Astrocyte (in vitro differentiated cells and primary cell): ENCODE measurements at regions not wholly inside any gene's neighbourhood (a gene's known extent, or its start where the extent isn't known, plus 50 kb on each side); places are given as distances from the start of the nearest gene placed in this dataset.

Source experiments
- CTCF ChIP-seq: IDR thresholded peaks from 2 replicates; pipeline ENCODE4 v1.5.1; 2011; ENCODE audit warnings: low read depth, mild to moderate bottlenecking, inconsistent platforms, low read length, moderate library complexity; ENCODE audit not compliant: insufficient read depth
- EZH2 ChIP-seq: IDR thresholded peaks from 2 replicates; pipeline ENCODE4 v1.6.1; 2012; ENCODE audit warnings: mild to moderate bottlenecking, low read length, inconsistent platforms; ENCODE audit not compliant: insufficient read depth

GRCh38 chr3:18989237-18989795 is 159.0 kb upstream of the KCNH8 start:
- no peak for TF ChIP-seq CTCF
- TF ChIP-seq EZH2 = no peak
